Vagina (tissue), 2 donors: ENCODE measurements at regions not wholly inside any gene's neighbourhood (a gene's known extent, or its start where the extent isn't known, plus 50 kb on each side); places are given as distances from the start of the nearest gene placed in this dataset.

Experiments
- POLR2A ChIP-seq, 2 donors: fragments of 450-650 bp; IDR thresholded peaks; one replicate each; pipeline ENCODE4 v1.6.1; 2017; ENCODE audit warnings: antibody characterized with exemption in 2 of 2, mild to moderate bottlenecking in 2 of 2, moderate library complexity in 2 of 2
- TF ChIP-seq, protein P1 (sequence below), 3 experiments: fragments of 450-650 bp in 2 of 3; fragments of 200-600 bp in 1 of 3; sonication (generic) in 1 of 3; IDR thresholded peaks; one replicate each; pipeline ENCODE4 v1.5.1; 2017 to 2019; ENCODE audit warnings: antibody characterized with exemption in 3 of 3, mild to moderate bottlenecking in 2 of 3, moderate library complexity in 2 of 3

DNA sequence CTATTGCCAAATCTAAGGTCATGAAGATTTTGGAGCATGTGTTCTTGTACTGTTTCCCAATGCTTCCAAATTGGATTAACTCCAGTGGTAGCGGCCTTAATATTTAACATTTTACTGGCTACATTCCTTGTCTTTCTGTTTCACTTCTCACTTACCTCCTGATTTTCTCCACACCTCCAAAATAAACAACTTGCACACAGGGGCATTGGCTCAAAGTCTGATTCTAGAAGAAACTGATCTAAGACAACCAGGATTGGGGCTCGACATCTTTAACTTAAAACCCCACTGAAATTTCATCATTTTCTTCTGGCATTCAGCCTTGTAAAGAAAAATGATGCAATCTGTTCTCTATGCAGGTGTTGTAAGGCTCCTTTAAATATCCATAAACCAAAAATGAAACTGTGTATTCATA is 557.9 kb upstream of the ID4 start:
- TF ChIP-seq, protein P1, sequence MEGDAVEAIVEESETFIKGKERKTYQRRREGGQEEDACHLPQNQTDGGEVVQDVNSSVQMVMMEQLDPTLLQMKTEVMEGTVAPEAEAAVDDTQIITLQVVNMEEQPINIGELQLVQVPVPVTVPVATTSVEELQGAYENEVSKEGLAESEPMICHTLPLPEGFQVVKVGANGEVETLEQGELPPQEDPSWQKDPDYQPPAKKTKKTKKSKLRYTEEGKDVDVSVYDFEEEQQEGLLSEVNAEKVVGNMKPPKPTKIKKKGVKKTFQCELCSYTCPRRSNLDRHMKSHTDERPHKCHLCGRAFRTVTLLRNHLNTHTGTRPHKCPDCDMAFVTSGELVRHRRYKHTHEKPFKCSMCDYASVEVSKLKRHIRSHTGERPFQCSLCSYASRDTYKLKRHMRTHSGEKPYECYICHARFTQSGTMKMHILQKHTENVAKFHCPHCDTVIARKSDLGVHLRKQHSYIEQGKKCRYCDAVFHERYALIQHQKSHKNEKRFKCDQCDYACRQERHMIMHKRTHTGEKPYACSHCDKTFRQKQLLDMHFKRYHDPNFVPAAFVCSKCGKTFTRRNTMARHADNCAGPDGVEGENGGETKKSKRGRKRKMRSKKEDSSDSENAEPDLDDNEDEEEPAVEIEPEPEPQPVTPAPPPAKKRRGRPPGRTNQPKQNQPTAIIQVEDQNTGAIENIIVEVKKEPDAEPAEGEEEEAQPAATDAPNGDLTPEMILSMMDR (IDR thresholded peaks at IDR 0.05) = no peak
- TF ChIP-seq POLR2A (IDR thresholded peaks at IDR 0.05) = no peak
